H4 (cell line): ENCODE measurements at regions not wholly inside any gene's neighbourhood (a gene's known extent, or its start where the extent isn't known, plus 50 kb on each side); places are given as distances from the start of the nearest gene placed in this dataset.
"Not testable (repeated sequence)": the region's sequence is repeated elsewhere in the genome, so short reads cannot be mapped to it uniquely, and the experiment has no call there.

Experiments
- DNase-seq: peaks from one replicate; pipeline ENCODE4 v3.0.0-alpha.2; 2015; ENCODE audit warnings: low spot score

GRCh38 chr5:120817044-120817985 lies 353.2 kb downstream of the PRR16 start:
- peak; percentile 51 for DNase-seq

- DNase-seq = peak; percentile 21
These were observed 354.0 kb downstream of the PRR16 start for GRCh38 chr5:120818128-120818527.

GRCh38 chr5:120823328-120823727 lies 359.2 kb downstream of the PRR16 start:
- no peak for DNase-seq

- DNase-seq = not testable (repeated sequence)
These were observed 367.5 kb downstream of the PRR16 start for GRCh38 chr5:120831646-120832045.

GRCh38 chr5:120841830-120842229 lies 377.7 kb downstream of the PRR16 start:
- no peak for DNase-seq

GRCh38 chr5:120843390-120843980 lies 379.4 kb downstream of the PRR16 start:
- no peak for DNase-seq

- DNase-seq = no peak
These were observed 384.8 kb downstream of the PRR16 start for GRCh38 chr5:120848883-120849282.

GRCh38 chr5:120852222-120852860 lies 388.2 kb downstream of the PRR16 start:
- no peak for DNase-seq

- DNase-seq = no peak
These were observed 402.9 kb downstream of the PRR16 start for GRCh38 chr5:120866997-120867396.

GRCh38 chr5:120869831-120870230 lies 405.7 kb downstream of the PRR16 start:
- no peak for DNase-seq

GRCh38 chr5:120872297-120872696 lies 408.2 kb downstream of the PRR16 start:
- DNase-seq = no peak

- DNase-seq = no peak
These were observed 409.0 kb downstream of the PRR16 start for GRCh38 chr5:120873083-120873482.

- DNase-seq = no peak
These were observed 410.2 kb downstream of the PRR16 start for GRCh38 chr5:120874081-120874862.

- DNase-seq = no peak
These were observed 418.1 kb downstream of the PRR16 start for GRCh38 chr5:120882038-120882775.

GRCh38 chr5:120886351-120886860 lies 422.3 kb downstream of the PRR16 start:
- no peak for DNase-seq

- no peak for DNase-seq
These were observed 431.6 kb downstream of the PRR16 start for GRCh38 chr5:120895660-120896059.

GRCh38 chr5:120901199-120901598 lies 437.1 kb downstream of the PRR16 start:
- peak; percentile 58 for DNase-seq

- no peak for DNase-seq
These were observed 443.9 kb downstream of the PRR16 start for GRCh38 chr5:120907953-120908352.

- DNase-seq = no peak
These were observed 446.5 kb downstream of the PRR16 start for GRCh38 chr5:120910629-120911028.

GRCh38 chr5:120913396-120913795 lies 449.3 kb downstream of the PRR16 start:
- no peak for DNase-seq

GRCh38 chr5:120917214-120917758 lies 453.2 kb downstream of the PRR16 start:
- DNase-seq = no peak
